ENCODE measurements at regions not wholly inside any gene's neighbourhood (a gene's known extent, or its start where the extent isn't known, plus 50 kb on each side); places are given as distances from the start of the nearest gene placed in this dataset.

DNA sequence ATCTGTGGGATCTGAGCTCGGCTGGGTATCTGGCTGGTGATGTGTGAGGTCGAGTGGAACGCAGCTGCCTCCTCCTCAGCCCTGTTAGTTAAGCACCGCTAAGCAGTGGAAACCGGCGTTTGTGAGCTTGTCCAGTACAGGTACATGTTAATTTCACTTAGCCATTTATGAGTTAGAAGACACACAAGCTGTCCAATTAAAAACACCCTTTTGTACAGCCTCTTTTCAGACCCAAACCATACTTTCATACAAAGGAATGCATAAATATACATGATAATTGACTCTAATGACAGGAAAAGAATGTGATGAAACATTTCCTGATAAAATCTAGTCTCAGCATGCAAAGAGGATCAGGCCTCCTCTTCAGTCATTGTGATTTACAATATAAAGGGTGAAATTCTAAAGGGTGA is 163.6 kb upstream of the FAT1 start:
- H3K4me2 ChIP-seq (ENCODE audit: low read depth, low read length) = no peak overlapping the region
- ChIA-PET CTCF (ENCODE audit: low intra/inter-chr PET ratio, low total read pairs) (no interaction called here), POLR2A (no interaction called here)
- no peaks in the 10 kb centered on the region for H4K20me1 ChIP-seq (ENCODE audit: insufficient read depth, low read length)
- TF ChIP-seq, protein P1, sequence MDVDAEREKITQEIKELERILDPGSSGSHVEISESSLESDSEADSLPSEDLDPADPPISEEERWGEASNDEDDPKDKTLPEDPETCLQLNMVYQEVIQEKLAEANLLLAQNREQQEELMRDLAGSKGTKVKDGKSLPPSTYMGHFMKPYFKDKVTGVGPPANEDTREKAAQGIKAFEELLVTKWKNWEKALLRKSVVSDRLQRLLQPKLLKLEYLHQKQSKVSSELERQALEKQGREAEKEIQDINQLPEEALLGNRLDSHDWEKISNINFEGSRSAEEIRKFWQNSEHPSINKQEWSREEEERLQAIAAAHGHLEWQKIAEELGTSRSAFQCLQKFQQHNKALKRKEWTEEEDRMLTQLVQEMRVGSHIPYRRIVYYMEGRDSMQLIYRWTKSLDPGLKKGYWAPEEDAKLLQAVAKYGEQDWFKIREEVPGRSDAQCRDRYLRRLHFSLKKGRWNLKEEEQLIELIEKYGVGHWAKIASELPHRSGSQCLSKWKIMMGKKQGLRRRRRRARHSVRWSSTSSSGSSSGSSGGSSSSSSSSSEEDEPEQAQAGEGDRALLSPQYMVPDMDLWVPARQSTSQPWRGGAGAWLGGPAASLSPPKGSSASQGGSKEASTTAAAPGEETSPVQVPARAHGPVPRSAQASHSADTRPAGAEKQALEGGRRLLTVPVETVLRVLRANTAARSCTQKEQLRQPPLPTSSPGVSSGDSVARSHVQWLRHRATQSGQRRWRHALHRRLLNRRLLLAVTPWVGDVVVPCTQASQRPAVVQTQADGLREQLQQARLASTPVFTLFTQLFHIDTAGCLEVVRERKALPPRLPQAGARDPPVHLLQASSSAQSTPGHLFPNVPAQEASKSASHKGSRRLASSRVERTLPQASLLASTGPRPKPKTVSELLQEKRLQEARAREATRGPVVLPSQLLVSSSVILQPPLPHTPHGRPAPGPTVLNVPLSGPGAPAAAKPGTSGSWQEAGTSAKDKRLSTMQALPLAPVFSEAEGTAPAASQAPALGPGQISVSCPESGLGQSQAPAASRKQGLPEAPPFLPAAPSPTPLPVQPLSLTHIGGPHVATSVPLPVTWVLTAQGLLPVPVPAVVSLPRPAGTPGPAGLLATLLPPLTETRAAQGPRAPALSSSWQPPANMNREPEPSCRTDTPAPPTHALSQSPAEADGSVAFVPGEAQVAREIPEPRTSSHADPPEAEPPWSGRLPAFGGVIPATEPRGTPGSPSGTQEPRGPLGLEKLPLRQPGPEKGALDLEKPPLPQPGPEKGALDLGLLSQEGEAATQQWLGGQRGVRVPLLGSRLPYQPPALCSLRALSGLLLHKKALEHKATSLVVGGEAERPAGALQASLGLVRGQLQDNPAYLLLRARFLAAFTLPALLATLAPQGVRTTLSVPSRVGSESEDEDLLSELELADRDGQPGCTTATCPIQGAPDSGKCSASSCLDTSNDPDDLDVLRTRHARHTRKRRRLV (CRISPR knock-in tag; IDR thresholded peaks at IDR 0.05) = no peak
- no peak for TF ChIP-seq FOSL1 (CRISPR knock-in tag; IDR thresholded peaks at IDR 0.05; ENCODE audit: borderline replicate concordance)
- TF ChIP-seq CCDC6 (CRISPR knock-in tag; IDR thresholded peaks at IDR 0.05) = no peak
- TF ChIP-seq HNF4G (IDR thresholded peaks at IDR 0.05; ENCODE audit: borderline replicate concordance, low read depth, low read length) = no peak
- TF ChIP-seq HNF4G (CRISPR knock-in tag; IDR thresholded peaks at IDR 0.05; ENCODE audit: borderline replicate concordance, low read depth) = no peak
- TF ChIP-seq GTF2F1 (IDR thresholded peaks at IDR 0.05; ENCODE audit: low read length) = no peak
- no peak for TF ChIP-seq SIX4 (CRISPR knock-in tag; IDR thresholded peaks at IDR 0.05)
- no peak for TF ChIP-seq ZNF30 (CRISPR knock-in tag; IDR thresholded peaks at IDR 0.05)
- no peak for TF ChIP-seq ZNF629 (CRISPR knock-in tag; conservative IDR thresholded peaks at IDR 0.05)
- no peak for TF ChIP-seq SP140L (CRISPR knock-in tag; IDR thresholded peaks at IDR 0.05; ENCODE audit: borderline replicate concordance)
- TF ChIP-seq, protein P2, sequence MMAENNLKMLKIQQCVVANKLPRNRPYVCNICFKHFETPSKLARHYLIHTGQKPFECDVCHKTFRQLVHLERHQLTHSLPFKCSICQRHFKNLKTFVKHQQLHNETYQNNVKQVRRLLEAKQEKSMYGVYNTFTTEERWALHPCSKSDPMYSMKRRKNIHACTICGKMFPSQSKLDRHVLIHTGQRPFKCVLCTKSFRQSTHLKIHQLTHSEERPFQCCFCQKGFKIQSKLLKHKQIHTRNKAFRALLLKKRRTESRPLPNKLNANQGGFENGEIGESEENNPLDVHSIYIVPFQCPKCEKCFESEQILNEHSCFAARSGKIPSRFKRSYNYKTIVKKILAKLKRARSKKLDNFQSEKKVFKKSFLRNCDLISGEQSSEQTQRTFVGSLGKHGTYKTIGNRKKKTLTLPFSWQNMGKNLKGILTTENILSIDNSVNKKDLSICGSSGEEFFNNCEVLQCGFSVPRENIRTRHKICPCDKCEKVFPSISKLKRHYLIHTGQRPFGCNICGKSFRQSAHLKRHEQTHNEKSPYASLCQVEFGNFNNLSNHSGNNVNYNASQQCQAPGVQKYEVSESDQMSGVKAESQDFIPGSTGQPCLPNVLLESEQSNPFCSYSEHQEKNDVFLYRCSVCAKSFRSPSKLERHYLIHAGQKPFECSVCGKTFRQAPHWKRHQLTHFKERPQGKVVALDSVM (CRISPR knock-in tag; IDR thresholded peaks at IDR 0.05) = no peak
- no peak for TF ChIP-seq ERF (CRISPR knock-in tag; IDR thresholded peaks at IDR 0.05)
- TF ChIP-seq ARNTL (CRISPR knock-in tag; IDR thresholded peaks at IDR 0.05) = no peak
- no peak for TF ChIP-seq GFI1 (CRISPR knock-in tag; IDR thresholded peaks at IDR 0.05; ENCODE audit: borderline replicate concordance)
- H3K27ac ChIP-seq (ENCODE audit: extremely low read length, insufficient read depth, low read length) = no peak overlapping the region
- peaks cover 0 to 2% of the 10 kb centered on the region in 2 experiments; a peak in 2 of 5 replicates for H3K27me3 ChIP-seq (ENCODE audit: control insufficient read depth in 1 of 2, insufficient read depth in 2 of 2, low read length in 2 of 2)
- intact Hi-C loops (cut with micrococcal nuclease; ENCODE audit: unreplicated experiment) = no loop called here
- ATAC-seq (no peak), FAIRE-seq (no peak), DNase-seq (ENCODE audit: low spot score) (no peak)
- no peaks in the 10 kb centered on the region for H3K9me3 ChIP-seq (ENCODE audit: low read length)
- H3K4me3 ChIP-seq (replicated peaks in 1 of 3; ENCODE audit: insufficient read depth in 1 of 3, low read depth in 2 of 3, low read length in 3 of 3) = no peak overlapping the region
- H3K9ac ChIP-seq (ENCODE audit: insufficient read depth, low read depth, low read length) = no peak overlapping the region
- no TSS peak for BruUV-seq (replicated peaks)
- H3K36me3 ChIP-seq (replicated peaks in 1 of 2; ENCODE audit: control insufficient read depth in 1 of 2, insufficient read depth in 2 of 2, low read length in 2 of 2) = no peaks in the 10 kb centered on the region
- in situ Hi-C loops (cut with HindIII; ENCODE audit: extremely low pct_ligation_motif_present, low pct_unique_long_range_greater_than_20kb) = no loop called here
- peaks cover 15% of the 10 kb centered on the region for H3K4me1 ChIP-seq (ENCODE audit: insufficient read depth, low read length)
- H2AFZ ChIP-seq (ENCODE audit: low read length) = no peak overlapping the region
- 62% methylated on average over 6 of the region's 6 CpGs for WGBS (ENCODE audit: low lambda C conversion rate)
- no peaks in the 10 kb centered on the region for H3K79me2 ChIP-seq (ENCODE audit: insufficient read depth, low read length)
